ENCODE measurements at regions not wholly inside any gene's neighbourhood (a gene's known extent, or its start where the extent isn't known, plus 50 kb on each side); places are given as distances from the start of the nearest gene placed in this dataset.

DNA sequence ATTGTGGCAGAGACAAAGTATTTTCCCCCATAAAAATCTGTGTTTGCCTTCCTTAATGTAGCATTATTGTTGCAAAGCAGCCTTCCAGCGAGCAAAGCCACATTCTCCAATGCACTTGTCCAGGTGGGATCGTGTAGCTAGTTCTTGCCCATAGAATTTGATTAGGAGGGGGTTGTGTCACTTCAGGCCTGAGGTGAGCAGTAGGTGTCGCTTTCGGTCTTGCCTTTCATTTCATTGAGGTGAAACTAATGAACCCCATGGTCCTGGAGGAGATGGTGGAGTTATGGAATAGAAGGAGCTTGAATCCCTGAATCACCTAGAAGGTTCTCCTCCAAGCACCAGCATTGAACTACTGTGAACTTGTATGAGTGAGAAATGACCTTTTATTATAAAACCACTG, 318.9 kb upstream of the PBX1 start:
- DNase-seq (ENCODE audit: low read depth, low spot score), result no peak
- WGBS (ENCODE audit: insufficient coverage, insufficient replicate concordance, low lambda C conversion rate, missing lambda C conversion rate), result 18% methylated on average over 4 of the region's 4 CpGs
- no peak for FAIRE-seq
- H2AFZ ChIP-seq (ENCODE audit: control insufficient read depth, low read depth, low read length), result no peak overlapping the region
- ChIA-PET CTCF (interaction anchor here (0.8 kb wide), 1 partner anchor 835 kb away, joined by 3 read pairs; no protein-coding TSS in a partner anchor), SMC1A (ENCODE audit: uncharacterized antibody, unreplicated experiment) (no interaction called here), POLR2A (no interaction called here), RAD21 (ENCODE audit: unreplicated experiment) (no interaction called here)
- no peaks in the 10 kb centered on the region for H3K4me1 ChIP-seq (ENCODE audit: control insufficient read depth, insufficient read depth, low read length)
- H3K79me2 ChIP-seq (ENCODE audit: control insufficient read depth, insufficient read depth, low read length), result no peaks in the 10 kb centered on the region
- no peak overlapping the region for H3K4me2 ChIP-seq (ENCODE audit: control insufficient read depth, insufficient read depth)
- no peaks in the 10 kb centered on the region for H3K9me3 ChIP-seq (replicated peaks; ENCODE audit: control insufficient read depth, insufficient read depth, low read length)
- ATAC-seq, result no peak
- no peak overlapping the region for H3K9ac ChIP-seq (ENCODE audit: control insufficient read depth, insufficient read depth, low read length)
- H3K4me3 ChIP-seq, result no peak overlapping the region
- no peak for TF ChIP-seq NFXL1 (IDR thresholded peaks at IDR 0.05; ENCODE audit: borderline replicate concordance)
- TF ChIP-seq SIX5 (IDR thresholded peaks at IDR 0.05; ENCODE audit: low read depth, low read length, severe bottlenecking), result no peak
- TF ChIP-seq BHLHE40 (IDR thresholded peaks at IDR 0.05; ENCODE audit: borderline replicate concordance in 1 of 2, low read depth in 2 of 2, low read length in 1 of 2), result no peak
- TF ChIP-seq SP1 (IDR thresholded peaks at IDR 0.05; ENCODE audit: low read depth, low read length), result no peak
- TF ChIP-seq, protein P1, sequence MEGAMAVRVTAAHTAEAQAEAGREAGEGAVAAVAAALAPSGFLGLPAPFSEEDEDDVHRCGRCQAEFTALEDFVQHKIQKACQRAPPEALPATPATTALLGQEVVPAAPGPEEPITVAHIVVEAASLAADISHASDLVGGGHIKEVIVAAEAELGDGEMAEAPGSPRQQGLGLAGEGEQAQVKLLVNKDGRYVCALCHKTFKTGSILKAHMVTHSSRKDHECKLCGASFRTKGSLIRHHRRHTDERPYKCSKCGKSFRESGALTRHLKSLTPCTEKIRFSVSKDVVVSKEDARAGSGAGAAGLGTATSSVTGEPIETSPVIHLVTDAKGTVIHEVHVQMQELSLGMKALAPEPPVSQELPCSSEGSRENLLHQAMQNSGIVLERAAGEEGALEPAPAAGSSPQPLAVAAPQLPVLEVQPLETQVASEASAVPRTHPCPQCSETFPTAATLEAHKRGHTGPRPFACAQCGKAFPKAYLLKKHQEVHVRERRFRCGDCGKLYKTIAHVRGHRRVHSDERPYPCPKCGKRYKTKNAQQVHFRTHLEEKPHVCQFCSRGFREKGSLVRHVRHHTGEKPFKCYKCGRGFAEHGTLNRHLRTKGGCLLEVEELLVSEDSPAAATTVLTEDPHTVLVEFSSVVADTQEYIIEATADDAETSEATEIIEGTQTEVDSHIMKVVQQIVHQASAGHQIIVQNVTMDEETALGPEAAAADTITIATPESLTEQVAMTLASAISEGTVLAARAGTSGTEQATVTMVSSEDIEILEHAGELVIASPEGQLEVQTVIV (IDR thresholded peaks at IDR 0.05; ENCODE audit: borderline replicate concordance, partially characterized antibody), result no peak
- intact Hi-C loops (cut with micrococcal nuclease; ENCODE audit: unreplicated experiment), result no loop called here
- H4K20me1 ChIP-seq (ENCODE audit: control insufficient read depth, insufficient read depth), result no peaks in the 10 kb centered on the region
- no peaks in the 10 kb centered on the region for H3K27me3 ChIP-seq (replicated peaks in 1 of 2; ENCODE audit: control insufficient read depth in 2 of 2, insufficient read depth in 2 of 2, low read length in 1 of 2)
- no peak overlapping the region for H3K27ac ChIP-seq (ENCODE audit: control insufficient read depth, insufficient read depth)
- BruUV-seq (replicated peaks), result no TSS peak
- H3K36me3 ChIP-seq (ENCODE audit: control insufficient read depth in 2 of 2, insufficient read depth in 2 of 2, low read length in 1 of 2), result no peaks in the 10 kb centered on the region
- in situ Hi-C loops (cut with MboI), result no loop called here

DNA sequence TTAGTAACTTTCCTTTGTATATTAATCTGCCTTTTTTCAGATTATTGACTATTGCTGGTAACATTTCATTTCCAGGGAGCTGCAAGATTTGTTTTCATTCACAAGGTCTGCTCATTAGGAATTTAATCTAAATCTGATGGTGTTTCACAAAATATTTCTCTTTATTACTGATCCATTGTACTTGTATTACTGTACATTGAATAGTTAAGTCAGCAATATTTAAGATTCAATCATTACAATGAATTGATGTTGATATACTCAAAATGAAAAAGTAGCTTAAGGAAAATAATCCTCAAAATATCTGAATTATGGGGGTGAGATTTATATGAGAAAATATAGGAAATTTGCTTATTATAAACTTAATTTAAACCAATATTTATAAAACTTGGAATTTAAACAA, 308.6 kb upstream of the PBX1 start:
- POLR2A ChIA-PET, result no interaction called here
- no TSS peak for BruUV-seq (replicated peaks)
- TF ChIP-seq EP300 (IDR thresholded peaks at IDR 0.05; ENCODE audit: borderline replicate concordance in 1 of 2, control insufficient read depth in 1 of 2, low read depth in 2 of 2, low read length in 2 of 2) (no peak), EGR1 (IDR thresholded peaks at IDR 0.05; ENCODE audit: borderline replicate concordance in 1 of 2, low read depth in 2 of 2, low read length in 2 of 2) (no peak), SRF (IDR thresholded peaks at IDR 0.05; ENCODE audit: low read depth in 2 of 2, low read length in 2 of 2) (no peak), BACH1 (IDR thresholded peaks at IDR 0.05; ENCODE audit: borderline replicate concordance) (no peak), EED (IDR thresholded peaks at IDR 0.05; ENCODE audit: low read depth) (no peak), SMAD1 (IDR thresholded peaks at IDR 0.05; ENCODE audit: low read depth, partially characterized antibody) (no peak), ZNF217 (IDR thresholded peaks at IDR 0.05) (no peak), FOXK2 (IDR thresholded peaks at IDR 0.05) (no peak), SMAD5 (IDR thresholded peaks at IDR 0.05; ENCODE audit: low read depth) (no peak)
- TF ChIP-seq, protein P2, sequence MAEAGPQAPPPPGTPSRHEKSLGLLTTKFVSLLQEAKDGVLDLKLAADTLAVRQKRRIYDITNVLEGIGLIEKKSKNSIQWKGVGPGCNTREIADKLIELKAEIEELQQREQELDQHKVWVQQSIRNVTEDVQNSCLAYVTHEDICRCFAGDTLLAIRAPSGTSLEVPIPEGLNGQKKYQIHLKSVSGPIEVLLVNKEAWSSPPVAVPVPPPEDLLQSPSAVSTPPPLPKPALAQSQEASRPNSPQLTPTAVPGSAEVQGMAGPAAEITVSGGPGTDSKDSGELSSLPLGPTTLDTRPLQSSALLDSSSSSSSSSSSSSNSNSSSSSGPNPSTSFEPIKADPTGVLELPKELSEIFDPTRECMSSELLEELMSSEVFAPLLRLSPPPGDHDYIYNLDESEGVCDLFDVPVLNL (IDR thresholded peaks at IDR 0.05; ENCODE audit: low read depth, low read length), result no peak

More for the DNA sequence above, 308.6 kb upstream of the PBX1 start:
- Histone ChIP-seq H3K36me3 (ENCODE audit: control insufficient read depth in 2 of 2, insufficient read depth in 2 of 2, low read length in 1 of 2) (no peaks in the 10 kb centered on the region), H3K4me2 (ENCODE audit: control insufficient read depth, insufficient read depth) (no peak overlapping the region), H3K4me3 (no peak overlapping the region), H2AFZ (ENCODE audit: control insufficient read depth, low read depth, low read length) (no peak overlapping the region), H3K9ac (ENCODE audit: control insufficient read depth, insufficient read depth, low read length) (no peak overlapping the region), H3K79me2 (ENCODE audit: control insufficient read depth, insufficient read depth, low read length) (no peaks in the 10 kb centered on the region), H3K27ac (ENCODE audit: control insufficient read depth, insufficient read depth) (no peak overlapping the region), H3K4me1 (ENCODE audit: control insufficient read depth, insufficient read depth, low read length) (no peaks in the 10 kb centered on the region), H3K9me3 (replicated peaks; ENCODE audit: control insufficient read depth, insufficient read depth, low read length) (no peaks in the 10 kb centered on the region), H4K20me1 (ENCODE audit: control insufficient read depth, insufficient read depth) (no peaks in the 10 kb centered on the region), H3K27me3 (replicated peaks in 1 of 2; ENCODE audit: control insufficient read depth in 2 of 2, insufficient read depth in 2 of 2, low read length in 1 of 2) (no peaks in the 10 kb centered on the region)
- FAIRE-seq, result no peak
- no peak for ATAC-seq
- in situ Hi-C loops (cut with MboI), result no loop called here
- intact Hi-C loops (cut with micrococcal nuclease; ENCODE audit: unreplicated experiment), result no loop called here
- DNase-seq (ENCODE audit: low read depth, low spot score), result no peak
- SMC1A ChIA-PET (ENCODE audit: uncharacterized antibody, unreplicated experiment), result no interaction called here
- CTCF ChIA-PET, result no interaction called here
- RAD21 ChIA-PET (ENCODE audit: unreplicated experiment), result no interaction called here
